H1 (cell line): ENCODE measurements at regions not wholly inside any gene's neighbourhood (a gene's known extent, or its start where the extent isn't known, plus 50 kb on each side); places are given as distances from the start of the nearest gene placed in this dataset.

ENCODE experiments used
- CTCF ChIA-PET: fragments of 300-600 bp; sonication (Branson Sonifier 250); formaldehyde crosslinking; loops from one replicate; lab custom pipeline; 2021; ENCODE audit not compliant: partially characterized antibody; lab: Charles Lee
- POLR2A ChIA-PET: fragments of 300-600 bp; sonication (Branson Sonifier 250); formaldehyde crosslinking; loops from one replicate; lab custom pipeline; 2021; ENCODE audit warnings: inconsistent platforms; ENCODE audit not compliant: partially characterized antibody; lab: Charles Lee
- DNase-seq, 2 experiments: peaks; one replicate each; pipeline versions ENCODE4 v3.0.0 to v3.0.0-alpha.2; 2010 to 2022; ENCODE audit warnings: low spot score in 2 of 2, low read depth in 1 of 2, mixed read lengths in 1 of 2
- FAIRE-seq: peaks from 2 replicates; lab custom pipeline; 2011; peaks lifted over from hg19 to GRCh38; lab: Jason Lieb, UNC
- H2AFZ ChIP-seq: 2 replicates; pipeline ENCODE4 v1.8.1; 2012; ENCODE audit warnings: low read length, inconsistent platforms
- H2AK5ac ChIP-seq: 2 replicates; pipeline ENCODE4 v1.6.1; 2013; ENCODE audit warnings: low read depth, low read length
- H2BK120ac ChIP-seq: replicated peaks from 2 replicates; pipeline ENCODE3; 2013; ENCODE audit warnings: low read depth, low read length, inconsistent platforms
- H2BK12ac ChIP-seq: 2 replicates; pipeline ENCODE4 v1.6.1; 2013; ENCODE audit warnings: low read depth, low read length
- H2BK15ac ChIP-seq: 2 replicates; pipeline ENCODE4 v1.6.1; 2013; ENCODE audit warnings: low read length
- H2BK20ac ChIP-seq: 2 replicates; pipeline ENCODE4 v1.6.1; 2013; ENCODE audit warnings: low read length
- H2BK5ac ChIP-seq: 2 replicates; pipeline ENCODE4 v1.6.1; 2013; ENCODE audit warnings: low read depth, low read length
- H3K14ac ChIP-seq: 2 replicates; pipeline ENCODE4 v1.6.1; 2013; ENCODE audit warnings: inconsistent platforms; ENCODE audit not compliant: insufficient read length
- H3K18ac ChIP-seq: 2 replicates; pipeline ENCODE4 v1.6.1; 2013; ENCODE audit warnings: low read length; ENCODE audit errors: extremely low read depth
- H3K23ac ChIP-seq: 2 replicates; pipeline ENCODE4 v1.6.1; 2013; ENCODE audit warnings: inconsistent platforms; ENCODE audit not compliant: insufficient read length
- H3K23me2 ChIP-seq: 2 replicates; pipeline ENCODE4 v1.6.1; 2013; ENCODE audit warnings: low read depth, low read length
- H3K27ac ChIP-seq: 2 replicates; pipeline ENCODE4 v1.6.1; 2011; ENCODE audit warnings: low read depth, low read length, inconsistent platforms
- H3K27me3 ChIP-seq, 4 experiments: replicated peaks in 1 of 4; 1 replicate in 1 of 4; 2 replicates in 3 of 4; pipeline versions ENCODE4 v1.6.1 to v1.8.1; 2011 to 2013; ENCODE audit warnings: low read length in 3 of 4, mild to moderate bottlenecking in 3 of 4, inconsistent platforms in 2 of 4, mixed read lengths in 2 of 4, moderate library complexity in 1 of 4; ENCODE audit not compliant: control insufficient read depth in 3 of 4, insufficient read depth in 3 of 4; ENCODE audit errors: extremely low read depth in 1 of 4
- H3K36me3 ChIP-seq, 4 experiments: 2 replicates each; pipeline versions ENCODE4 v1.6.1 to v1.8.1; 2011 to 2013; ENCODE audit warnings: mild to moderate bottlenecking in 4 of 4, low read length in 3 of 4, moderate library complexity in 2 of 4, control low read depth in 1 of 4, inconsistent platforms in 1 of 4; ENCODE audit not compliant: insufficient read depth in 4 of 4, control insufficient read depth in 2 of 4
- H3K4ac ChIP-seq: replicated peaks from 2 replicates; pipeline ENCODE3; 2013; ENCODE audit warnings: low read length, low read depth, mixed read lengths, inconsistent platforms; ENCODE audit not compliant: insufficient read length
- H3K4me1 ChIP-seq, 4 experiments: replicated peaks in 1 of 4; 1 replicate in 1 of 4; 2 replicates in 3 of 4; pipeline versions ENCODE4 v1.6.1 to v1.8.1; 2011 to 2013; ENCODE audit warnings: low read length in 3 of 4, inconsistent platforms in 2 of 4, mixed read lengths in 1 of 4; ENCODE audit not compliant: insufficient read depth in 4 of 4, control insufficient read depth in 3 of 4
- H3K4me2 ChIP-seq, 2 experiments: 2 replicates each; pipeline versions ENCODE4 v1.6.1 to v1.8.1; 2011 to 2013; ENCODE audit warnings: low read depth in 2 of 2, low read length in 2 of 2, control low read depth in 1 of 2, inconsistent platforms in 1 of 2, mild to moderate bottlenecking in 1 of 2; ENCODE audit not compliant: insufficient read depth in 1 of 2
- H3K4me3 ChIP-seq, 4 experiments: fragments of 200-600, 300-600 bp in 1 of 4; sonication (generic), shearing (Covaris generic), sonication (Bioruptor Twin) in 1 of 4; 2 replicates each; pipeline versions ENCODE4 v1.5.1 to v1.8.1; 2011 to 2016; ENCODE audit warnings: low read length in 4 of 4, low read depth in 3 of 4, control low read depth in 2 of 4, inconsistent platforms in 2 of 4, mild to moderate bottlenecking in 2 of 4, mixed read lengths in 1 of 4, moderate library complexity in 1 of 4; ENCODE audit not compliant: insufficient read depth in 2 of 4; ENCODE audit errors: extremely low read depth in 1 of 4
- H3K56ac ChIP-seq: replicated peaks from 2 replicates; pipeline ENCODE3; 2013; ENCODE audit warnings: low read depth, mild to moderate bottlenecking, mixed read lengths, low read length, inconsistent platforms; ENCODE audit not compliant: insufficient read length
- H3K79me1 ChIP-seq: 2 replicates; pipeline ENCODE4 v1.6.1; 2013; ENCODE audit warnings: low read depth, low read length, control low read depth
- H3K79me2 ChIP-seq, 2 experiments: 2 replicates each; pipeline versions ENCODE4 v1.6.1 to v1.8.1; 2012 to 2013; ENCODE audit warnings: low read length in 2 of 2, mild to moderate bottlenecking in 2 of 2, inconsistent platforms in 1 of 2; ENCODE audit not compliant: insufficient read depth in 2 of 2, control insufficient read depth in 1 of 2
- H3K9ac ChIP-seq, 4 experiments: replicated peaks in 1 of 4; 1 replicate in 1 of 4; 2 replicates in 3 of 4; pipeline versions ENCODE4 v1.6.1 to v1.8.1; 2011 to 2013; ENCODE audit warnings: low read depth in 3 of 4, low read length in 3 of 4, control low read depth in 2 of 4, mild to moderate bottlenecking in 2 of 4, moderate library complexity in 2 of 4, inconsistent platforms in 1 of 4; ENCODE audit errors: extremely low read depth in 1 of 4
- H3K9me3 ChIP-seq, 2 experiments: 2 replicates each; pipeline versions ENCODE4 v1.6.1 to v1.8.1; 2012 to 2013; ENCODE audit warnings: mild to moderate bottlenecking in 2 of 2, moderate library complexity in 2 of 2, control low read depth in 1 of 2, inconsistent platforms in 1 of 2, low read depth in 1 of 2, low read length in 1 of 2, mixed read lengths in 1 of 2; ENCODE audit not compliant: insufficient read depth in 2 of 2
- H4K20me1 ChIP-seq, 2 experiments: replicated peaks in 1 of 2; 2 replicates each; pipeline versions ENCODE3 to v1.8.1; 2011 to 2013; ENCODE audit warnings: inconsistent platforms in 2 of 2, low read length in 2 of 2, mild to moderate bottlenecking in 1 of 2; ENCODE audit not compliant: insufficient read depth in 2 of 2, control insufficient read depth in 1 of 2
- H4K5ac ChIP-seq: 2 replicates; pipeline ENCODE4 v1.6.1; 2013; ENCODE audit warnings: low read length, low read depth, mixed read lengths, inconsistent platforms; ENCODE audit not compliant: insufficient read length
- H4K8ac ChIP-seq: 2 replicates; pipeline ENCODE4 v1.8.0; 2013; ENCODE audit warnings: mild to moderate bottlenecking, moderate library complexity, low read length, inconsistent platforms; ENCODE audit not compliant: insufficient read depth; ENCODE audit errors: extremely low read depth
- H4K91ac ChIP-seq: replicated peaks from 2 replicates; pipeline ENCODE3; 2013; ENCODE audit warnings: low read length, mixed read lengths, inconsistent platforms; ENCODE audit not compliant: insufficient read length
- ATF3 ChIP-seq: IDR thresholded peaks from 2 replicates; pipeline ENCODE4 v1.6.1; 2011; ENCODE audit warnings: low read depth, mild to moderate bottlenecking, low read length; ENCODE audit not compliant: insufficient read depth
- CBX5 ChIP-seq: fragments of 300-800, 300-1000 bp; sonication (generic); IDR thresholded peaks from 2 replicates; pipeline ENCODE4 v1.7.1; 2016; ENCODE audit warnings: antibody characterized with exemption, low read length, low read depth
- CEBPB ChIP-seq: IDR thresholded peaks from 2 replicates; pipeline ENCODE4 v1.6.1; 2012; ENCODE audit warnings: low read depth, low read length
- CHD2 ChIP-seq: IDR thresholded peaks from 2 replicates; pipeline ENCODE4 v1.6.1; 2012; ENCODE audit warnings: low read length, improper control_type of control experiment
- CREB1 ChIP-seq: IDR thresholded peaks from 2 replicates; pipeline ENCODE4 v1.6.1; 2012; ENCODE audit warnings: inconsistent platforms
- EGR1 ChIP-seq: IDR thresholded peaks from 2 replicates; pipeline ENCODE4 v1.6.1; 2011; ENCODE audit warnings: low read depth, low read length, borderline replicate concordance
- FOSL1 ChIP-seq: IDR thresholded peaks from 2 replicates; pipeline ENCODE4 v1.6.1; 2011; ENCODE audit warnings: mild to moderate bottlenecking, low read depth, low read length, moderate library complexity; ENCODE audit not compliant: insufficient read depth
- HDAC2 ChIP-seq, 2 experiments: fragments of 300-600 bp in 1 of 2; sonication (generic) in 1 of 2; IDR thresholded peaks; 2 replicates each; pipeline ENCODE4 v1.6.1; 2011 to 2012; ENCODE audit warnings: low read depth in 2 of 2, low read length in 2 of 2, mild to moderate bottlenecking in 2 of 2, moderate library complexity in 2 of 2, borderline replicate concordance in 1 of 2, inconsistent platforms in 1 of 2
- HDAC6 ChIP-seq: IDR thresholded peaks from one replicate; pipeline ENCODE4 v1.7.1; 2012; ENCODE audit warnings: low read depth, mild to moderate bottlenecking, inconsistent platforms, low read length, moderate library complexity
- KDM4A ChIP-seq: IDR thresholded peaks from one replicate; pipeline ENCODE4 v1.7.1; 2012; ENCODE audit warnings: low read depth, mild to moderate bottlenecking, moderate library complexity, low read length, inconsistent platforms; ENCODE audit not compliant: severe bottlenecking
- SIX5 ChIP-seq: IDR thresholded peaks from 2 replicates; pipeline ENCODE4 v1.6.1; 2011; ENCODE audit warnings: mild to moderate bottlenecking, low read depth, low read length
- SP2 ChIP-seq: IDR thresholded peaks from 2 replicates; pipeline ENCODE4 v1.6.1; 2012; ENCODE audit warnings: mild to moderate bottlenecking, low read length, inconsistent platforms
- SP4 ChIP-seq: IDR thresholded peaks from 2 replicates; pipeline ENCODE4 v1.6.1; 2012; ENCODE audit warnings: low read length, inconsistent platforms
- TAF1 ChIP-seq: IDR thresholded peaks from 2 replicates; pipeline ENCODE4 v1.6.1; 2011; ENCODE audit warnings: mild to moderate bottlenecking, low read depth, low read length
- TCF12 ChIP-seq: IDR thresholded peaks from 2 replicates; pipeline ENCODE4 v1.6.1; 2011; ENCODE audit warnings: low read depth, mild to moderate bottlenecking, low read length
- ZNF274 ChIP-seq: IDR thresholded peaks from 2 replicates; pipeline ENCODE4 v1.7.0; 2012; ENCODE audit warnings: low read length, borderline replicate concordance; ENCODE audit errors: extremely low read depth
- WGBS, 2 experiments: shearing (Covaris generic) in 1 of 2; methylation state at CpG; one replicate each; pipeline versions ENCODE4 v1.1.6 to v1.1.7; 2013 to 2015; ENCODE audit warnings: low lambda C conversion rate in 2 of 2, mixed read lengths in 2 of 2, inconsistent platforms in 1 of 2, low coverage in 1 of 2, missing lambda C conversion rate in 1 of 2; ENCODE audit not compliant: insufficient replicate concordance in 2 of 2, insufficient coverage in 1 of 2, insufficient read length in 1 of 2; ENCODE audit errors: extremely low coverage in 1 of 2, missing lambda C conversion rate in 1 of 2; 5-methylcytosine and 5-hydroxymethylcytosine counted together

- Histone ChIP-seq H3K4ac (no peak overlapping the region), H2AK5ac (no peak overlapping the region), H3K27me3 (no peaks in the 10 kb centered on the region), H3K27ac (no peak overlapping the region), H2BK120ac (no peak overlapping the region), H2BK15ac (no peak overlapping the region), H3K14ac (no peak overlapping the region), H2AFZ (peak overlapping the region; percentile 3; the same call in 1 of the 2 replicates), H3K23ac (no peak overlapping the region), H3K9ac (no peak overlapping the region), H2BK20ac (no peak overlapping the region), H2BK12ac (no peak overlapping the region), H2BK5ac (no peak overlapping the region), H3K4me1 (no peaks in the 10 kb centered on the region; a peak in 1 of 7 replicates), H3K23me2 (no peaks in the 10 kb centered on the region; the same call in 1 of the 2 replicates), H3K4me3 (no peak overlapping the region), H3K36me3 (no peaks in the 10 kb centered on the region), H3K79me1 (no peaks in the 10 kb centered on the region), H4K5ac (no peak overlapping the region), H3K4me2 (no peak overlapping the region), H3K56ac (no peak overlapping the region), H3K18ac (no peak overlapping the region), H3K9me3 (no peaks in the 10 kb centered on the region), H4K91ac (no peak overlapping the region), H3K79me2 (no peaks in the 10 kb centered on the region), H4K20me1 (no peaks in the 10 kb centered on the region), H4K8ac (no peak overlapping the region)
- FAIRE-seq, result no peak
- 73% methylated on average over 3 of the region's 3 CpGs; no CpG with 5 or more reads in 1 of the 2 experiments for WGBS, 2 experiments
- CTCF ChIA-PET, result no interaction called here
- POLR2A ChIA-PET, result interaction anchor here (1.1 kb wide), 1 partner anchor 87 kb away, joined by 3 read pairs; no protein-coding TSS in a partner anchor
- DNase-seq, result no peak
- TF ChIP-seq FOSL1 (no peak), SP2 (no peak), CBX5 (no peak), CHD2 (no peak), SIX5 (no peak), ATF3 (no peak), HDAC6 (no peak), CEBPB (no peak), KDM4A (no peak), CREB1 (no peak), HDAC2 (IDR thresholded peaks at IDR 0.05; ENCODE audit: borderline replicate concordance in 1 of 2, low read depth in 2 of 2, low read length in 2 of 2) (no peak), SP4 (no peak), TCF12 (no peak), TAF1 (no peak), EGR1 (no peak), ZNF274 (no peak)
Measured at GRCh38 chr10:78137147-78137546, 103.5 kb downstream of the RPS24 start.
